Lower lobe of right lung (tissue), 2 donors: ENCODE measurements at regions not wholly inside any gene's neighbourhood (a gene's known extent, or its start where the extent isn't known, plus 50 kb on each side); places are given as distances from the start of the nearest gene placed in this dataset.
"Not testable (repeated sequence)": the region's sequence is repeated elsewhere in the genome, so short reads cannot be mapped to it uniquely, and the experiment has no call there.

Source experiments
- ATAC-seq, 2 donors: fragments of 200-7000 bp; cut with Tn5 transposase; one replicate each; pipeline ENCODE4 v1.9.1; 2020 to 2022; ENCODE audit warnings: mild to moderate bottlenecking in 2 of 2, moderate library complexity in 2 of 2
- DNase-seq: peaks from one replicate; pipeline ENCODE4 v3.0.0-alpha.2; 2020
- H3K27ac ChIP-seq: fragments of 200-600 bp; one replicate; pipeline ENCODE4 v1.8.0; 2022
- H3K27me3 ChIP-seq: fragments of 200-600 bp; one replicate; pipeline ENCODE4 v1.8.0; 2022; ENCODE audit warnings: low read depth
- H3K36me3 ChIP-seq: fragments of 200-600 bp; one replicate; pipeline ENCODE4 v1.8.0; 2022; ENCODE audit warnings: mild to moderate bottlenecking
- H3K4me1 ChIP-seq: fragments of 200-600 bp; one replicate; pipeline ENCODE4 v1.8.0; 2022
- H3K4me3 ChIP-seq: fragments of 200-600 bp; one replicate; pipeline ENCODE4 v1.8.0; 2022; ENCODE audit warnings: mild to moderate bottlenecking
- H3K9me3 ChIP-seq: fragments of 200-600 bp; one replicate; pipeline ENCODE4 v1.8.0; 2022
- intact Hi-C: fragments of 100-400 bp; cut with DNase I; formaldehyde crosslinking; loops from one replicate; pipeline ENCODE4 v1.11.0; 2022
- TF ChIP-seq, protein P1 (sequence below): fragments of 200-600 bp; IDR thresholded peaks from one replicate; pipeline ENCODE4 v1.8.0; 2022; ENCODE audit warnings: antibody characterized with exemption, mild to moderate bottlenecking
- donor health status: DM: no; HTN: yes; CAD: no; lungs with severe emphysema.

DNA sequence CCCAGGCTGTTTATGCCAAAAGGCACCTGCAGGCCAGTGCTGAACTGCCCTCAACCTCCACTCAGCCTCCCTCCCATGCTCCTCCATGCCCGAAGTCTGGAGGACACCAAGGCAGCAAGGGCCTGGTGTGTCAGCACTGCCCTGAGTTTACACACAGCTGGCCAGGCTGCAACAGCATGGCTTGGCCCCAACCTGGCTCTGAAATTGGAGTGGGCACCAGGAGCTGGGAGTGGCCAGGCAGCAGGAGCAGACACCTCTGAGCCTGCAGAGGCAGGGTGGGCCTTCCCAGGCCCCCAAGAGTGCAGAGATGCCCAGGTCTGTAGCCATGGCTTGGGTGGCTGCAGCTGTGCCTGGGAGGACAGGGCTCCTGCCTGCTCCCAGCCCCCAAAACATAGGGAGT is 571.2 kb upstream of the ACTRT1 start:
- no peak for ATAC-seq
- no peak for DNase-seq

DNA sequence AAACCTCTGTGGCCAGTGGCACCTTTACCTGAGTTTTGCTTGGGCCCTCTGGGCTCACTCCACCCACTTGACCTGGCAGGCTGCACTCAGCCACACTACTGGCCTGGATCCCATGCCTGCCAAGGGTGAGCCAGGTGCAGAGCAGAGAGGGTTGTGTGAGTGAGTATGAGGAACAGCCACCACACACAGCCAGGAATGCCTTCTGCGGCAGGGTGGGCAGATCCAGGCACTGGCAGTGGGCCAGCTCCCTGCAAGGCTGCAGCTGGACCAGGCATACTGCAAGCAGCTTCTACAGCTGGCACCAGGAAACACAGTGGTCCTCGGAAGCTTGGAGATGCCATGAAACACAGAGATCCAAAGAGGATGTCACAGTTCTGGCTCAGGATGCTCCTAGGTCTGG is 570.1 kb upstream of the ACTRT1 start:
- TF ChIP-seq, protein P1, sequence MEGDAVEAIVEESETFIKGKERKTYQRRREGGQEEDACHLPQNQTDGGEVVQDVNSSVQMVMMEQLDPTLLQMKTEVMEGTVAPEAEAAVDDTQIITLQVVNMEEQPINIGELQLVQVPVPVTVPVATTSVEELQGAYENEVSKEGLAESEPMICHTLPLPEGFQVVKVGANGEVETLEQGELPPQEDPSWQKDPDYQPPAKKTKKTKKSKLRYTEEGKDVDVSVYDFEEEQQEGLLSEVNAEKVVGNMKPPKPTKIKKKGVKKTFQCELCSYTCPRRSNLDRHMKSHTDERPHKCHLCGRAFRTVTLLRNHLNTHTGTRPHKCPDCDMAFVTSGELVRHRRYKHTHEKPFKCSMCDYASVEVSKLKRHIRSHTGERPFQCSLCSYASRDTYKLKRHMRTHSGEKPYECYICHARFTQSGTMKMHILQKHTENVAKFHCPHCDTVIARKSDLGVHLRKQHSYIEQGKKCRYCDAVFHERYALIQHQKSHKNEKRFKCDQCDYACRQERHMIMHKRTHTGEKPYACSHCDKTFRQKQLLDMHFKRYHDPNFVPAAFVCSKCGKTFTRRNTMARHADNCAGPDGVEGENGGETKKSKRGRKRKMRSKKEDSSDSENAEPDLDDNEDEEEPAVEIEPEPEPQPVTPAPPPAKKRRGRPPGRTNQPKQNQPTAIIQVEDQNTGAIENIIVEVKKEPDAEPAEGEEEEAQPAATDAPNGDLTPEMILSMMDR = no peak
- H3K27ac ChIP-seq = no peak overlapping the region
- DNase-seq (no peak), ATAC-seq (no peak)
- no peak overlapping the region for H3K4me3 ChIP-seq
- no peaks in the 10 kb centered on the region for H3K9me3 ChIP-seq
- H3K27me3 ChIP-seq = no peaks in the 10 kb centered on the region
- H3K4me1 ChIP-seq = no peaks in the 10 kb centered on the region
- intact Hi-C loops = no loop called here
- no peaks in the 10 kb centered on the region for H3K36me3 ChIP-seq

More for the DNA sequence above, 571.2 kb upstream of the ACTRT1 start:
- Histone ChIP-seq H3K4me1 (no peaks in the 10 kb centered on the region), H3K9me3 (no peaks in the 10 kb centered on the region), H3K4me3 (no peak overlapping the region), H3K27me3 (no peaks in the 10 kb centered on the region), H3K27ac (no peak overlapping the region), H3K36me3 (no peaks in the 10 kb centered on the region)
- TF ChIP-seq, protein P1 = no peak
- intact Hi-C loops = no loop called here

DNA sequence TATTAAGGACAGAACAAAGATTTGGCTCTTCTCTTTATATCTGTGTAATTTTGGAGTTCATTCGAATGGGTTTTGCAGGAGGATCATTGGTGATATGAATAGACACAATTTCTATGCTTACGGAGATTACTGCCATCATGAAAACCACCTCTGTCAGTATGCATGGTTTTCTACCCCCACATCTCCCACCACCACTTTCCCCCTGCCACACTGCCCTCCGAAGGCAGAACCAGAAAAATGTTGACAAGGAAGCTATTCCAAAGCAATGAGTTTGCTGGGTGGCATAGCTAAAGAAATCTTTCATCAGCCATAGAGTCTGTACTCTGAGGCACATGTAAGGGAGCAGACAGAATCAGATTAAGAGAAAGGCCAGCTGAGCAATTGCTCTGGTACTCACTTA is 567.3 kb upstream of the ACTRT1 start:
- H3K27me3 ChIP-seq = no peaks in the 10 kb centered on the region
- intact Hi-C loops = no loop called here
- no peak overlapping the region for H3K27ac ChIP-seq
- H3K9me3 ChIP-seq = no peaks in the 10 kb centered on the region
- no peaks in the 10 kb centered on the region for H3K36me3 ChIP-seq
- H3K4me3 ChIP-seq = no peak overlapping the region
- no peaks in the 10 kb centered on the region for H3K4me1 ChIP-seq
- TF ChIP-seq, protein P1 = no peak
- ATAC-seq = no peak
- DNase-seq = no peak

DNA sequence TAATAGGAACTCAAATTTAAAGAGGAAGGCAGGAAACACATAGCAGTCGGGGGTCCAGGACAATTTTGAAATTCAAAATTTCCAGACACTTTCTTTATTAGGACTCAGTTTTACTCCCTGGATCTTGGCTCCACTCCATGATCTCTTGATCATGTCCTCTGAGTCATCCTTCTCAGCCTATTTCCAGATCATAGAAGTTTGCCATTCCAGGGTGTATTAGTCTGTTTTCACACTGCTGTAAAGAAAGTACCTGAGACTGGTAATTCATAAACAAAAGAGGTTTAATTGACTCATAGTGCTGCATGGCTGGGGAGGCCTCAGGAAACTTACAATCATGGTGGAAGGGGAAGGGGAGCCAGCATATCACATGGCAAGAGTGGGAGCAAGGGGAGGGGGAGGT is 564.7 kb upstream of the ACTRT1 start:
- TF ChIP-seq, protein P1 = no peak
- no peak overlapping the region for H3K27ac ChIP-seq
- no peak overlapping the region for H3K4me3 ChIP-seq
- no peaks in the 10 kb centered on the region for H3K9me3 ChIP-seq
- intact Hi-C loops = no loop called here
- H3K27me3 ChIP-seq = no peaks in the 10 kb centered on the region
- no peaks in the 10 kb centered on the region for H3K4me1 ChIP-seq
- no peak for ATAC-seq
- no peak for DNase-seq
- H3K36me3 ChIP-seq = no peaks in the 10 kb centered on the region

DNA sequence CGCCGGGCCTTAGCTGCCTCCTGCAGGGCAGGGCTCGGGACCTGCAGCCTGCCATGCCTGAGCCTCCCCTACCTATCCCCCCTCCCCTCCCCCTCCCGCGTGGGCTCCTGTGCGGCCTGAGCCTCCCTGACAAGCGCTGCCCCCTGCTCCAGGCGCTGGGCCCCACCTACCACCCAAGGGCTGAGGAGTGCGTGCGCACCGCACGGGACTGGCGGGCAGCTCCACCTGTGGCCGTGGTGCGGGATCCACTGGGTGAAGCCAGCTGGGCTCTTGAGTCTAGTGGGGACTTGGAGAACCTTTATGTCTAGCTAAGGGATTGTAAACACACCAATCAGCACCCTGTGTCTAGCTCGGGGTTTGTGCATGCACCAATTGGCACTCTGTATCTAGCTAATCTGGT is 554.6 kb upstream of the ACTRT1 start:
- H3K27me3 ChIP-seq, ATAC-seq, H3K9me3 ChIP-seq, H3K4me1 ChIP-seq, H3K27ac ChIP-seq, H3K36me3 ChIP-seq, DNase-seq, H3K4me3 ChIP-seq, intact Hi-C loops: not testable (repeated sequence)

DNA sequence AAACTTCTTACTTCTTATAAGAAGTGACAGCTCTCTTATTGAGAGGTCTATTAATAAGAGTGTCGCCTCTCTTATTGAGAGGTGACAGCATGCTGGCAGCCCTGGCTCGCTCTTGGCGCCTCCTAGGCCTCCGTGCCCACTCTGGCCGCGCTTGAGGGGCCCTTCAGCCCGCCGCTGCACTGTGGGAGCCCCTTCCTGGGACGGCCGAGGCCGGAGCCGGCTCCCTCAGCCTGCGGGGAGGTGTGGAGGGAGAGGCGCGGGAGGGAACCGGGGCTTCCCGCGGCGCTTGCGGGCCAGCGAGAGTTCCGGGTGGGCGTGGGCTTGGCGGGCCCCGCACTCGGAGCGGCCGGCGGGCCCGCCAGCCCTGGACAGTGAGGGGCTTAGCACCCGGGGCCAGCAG is 554.2 kb upstream of the ACTRT1 start:
- H3K4me1 ChIP-seq, H3K27me3 ChIP-seq, H3K36me3 ChIP-seq, ATAC-seq, H3K27ac ChIP-seq, intact Hi-C loops, DNase-seq, H3K9me3 ChIP-seq, H3K4me3 ChIP-seq: not testable (repeated sequence)

DNA sequence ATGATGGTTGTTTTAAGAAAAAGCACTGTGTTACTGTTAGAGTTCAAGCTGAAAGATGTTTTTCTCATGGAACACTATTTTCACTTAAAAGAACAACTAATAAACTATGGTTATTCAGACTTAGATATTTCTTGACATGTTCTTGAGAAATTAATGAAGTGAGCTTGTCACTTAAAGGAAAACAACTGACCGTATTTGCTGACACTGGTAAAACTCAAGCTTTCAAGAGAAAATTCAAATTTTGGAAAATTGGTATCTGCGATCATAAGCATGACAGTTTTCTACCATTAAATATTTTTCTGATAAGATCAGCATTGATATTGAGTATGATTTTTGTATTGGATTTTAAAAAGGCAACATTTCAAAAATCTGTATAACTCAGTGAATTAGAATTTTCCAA is 549.5 kb upstream of the ACTRT1 start:
- Histone ChIP-seq H3K9me3 (no peaks in the 10 kb centered on the region), H3K27me3 (no peaks in the 10 kb centered on the region), H3K36me3 (no peaks in the 10 kb centered on the region), H3K4me1 (no peaks in the 10 kb centered on the region), H3K27ac (no peak overlapping the region), H3K4me3 (no peak overlapping the region)
- intact Hi-C loops = no loop called here
- ATAC-seq (no peak), DNase-seq (no peak)
- TF ChIP-seq, protein P1 = no peak
